Vagina (tissue), 2 donors: ENCODE measurements at regions not wholly inside any gene's neighbourhood (a gene's known extent, or its start where the extent isn't known, plus 50 kb on each side); places are given as distances from the start of the nearest gene placed in this dataset.

Experiments
- CTCF ChIP-seq, 3 experiments: fragments of 450-650 bp in 2 of 3; fragments of 200-600 bp in 1 of 3; sonication (generic) in 1 of 3; IDR thresholded peaks; one replicate each; pipeline ENCODE4 v1.5.1; 2017 to 2019; ENCODE audit warnings: antibody characterized with exemption in 3 of 3, mild to moderate bottlenecking in 2 of 3, moderate library complexity in 2 of 3
- POLR2A ChIP-seq, 2 donors: fragments of 450-650 bp; IDR thresholded peaks; one replicate each; pipeline ENCODE4 v1.6.1; 2017; ENCODE audit warnings: antibody characterized with exemption in 2 of 2, mild to moderate bottlenecking in 2 of 2, moderate library complexity in 2 of 2
- POLR2AphosphoS5 ChIP-seq, 2 donors: sonication (generic); formaldehyde crosslinking; IDR thresholded peaks; one replicate each; pipeline ENCODE4 v1.9.0; 2017; ENCODE audit warnings: antibody characterized with exemption in 2 of 2, mild to moderate bottlenecking in 2 of 2, low read depth in 1 of 2; ENCODE audit not compliant: insufficient read depth in 1 of 2

- TF ChIP-seq POLR2A (IDR thresholded peaks at IDR 0.05) (no peak), CTCF (IDR thresholded peaks at IDR 0.05) (no peak), POLR2AphosphoS5 (IDR thresholded peaks at IDR 0.05; ENCODE audit: insufficient read depth in 1 of 2, low read depth in 1 of 2) (no peak)
These were observed 53.3 kb upstream of the CCDC160 start for GRCh38 chrX:134183665-134184064.
